Ascending aorta (tissue), 2 donors: ENCODE measurements at regions not wholly inside any gene's neighbourhood (a gene's known extent, or its start where the extent isn't known, plus 50 kb on each side); places are given as distances from the start of the nearest gene placed in this dataset.
"Not testable (repeated sequence)": the region's sequence is repeated elsewhere in the genome, so short reads cannot be mapped to it uniquely, and the experiment has no call there.

Experiments
- DNase-seq, 2 donors: peaks; one replicate each; pipeline ENCODE4 v3.0.0-alpha.2; 2019; ENCODE audit warnings: low spot score in 2 of 2
- H3K27ac ChIP-seq, 2 donors: fragments of 200-600 bp; sonication (generic); one replicate each; pipeline ENCODE4 v1.5.1; 2016 to 2017; ENCODE audit warnings: mild to moderate bottlenecking in 1 of 2
- H3K27me3 ChIP-seq: fragments of 200-600 bp; sonication (generic); one replicate; pipeline ENCODE4 v1.5.1; 2017
- H3K36me3 ChIP-seq, 2 donors: fragments of 200-600 bp; sonication (generic); one replicate each; pipeline ENCODE4 v1.5.1; 2016
- H3K4me1 ChIP-seq, 2 donors: fragments of 200-600 bp; sonication (generic); one replicate each; pipeline ENCODE4 v1.5.1; 2016 to 2017; ENCODE audit warnings: mild to moderate bottlenecking in 1 of 2
- H3K4me3 ChIP-seq, 2 donors: fragments of 200-600 bp; sonication (generic); one replicate each; pipeline ENCODE4 v1.5.1; 2016 to 2017; ENCODE audit warnings: mild to moderate bottlenecking in 1 of 2
- H3K9me3 ChIP-seq, 2 donors: fragments of 200-600 bp; sonication (generic); one replicate each; pipeline ENCODE4 v1.5.1; 2016
- CTCF ChIP-seq, 3 experiments: fragments of 200-600 bp in 2 of 3; fragments of 450-650 bp in 1 of 3; sonication (generic) in 2 of 3; IDR thresholded peaks; one replicate each; pipeline ENCODE4 v1.5.1; 2016 to 2019; ENCODE audit warnings: antibody characterized with exemption in 3 of 3, mild to moderate bottlenecking in 1 of 3, moderate library complexity in 1 of 3
- intact Hi-C: fragments of 100-400 bp; cut with DNase I; formaldehyde crosslinking; loops from one replicate; pipeline ENCODE4 v1.15.1; 2023

GRCh38 chr17:27207073-27207513 is 86.8 kb upstream of the WSB1 start:
- Histone ChIP-seq H3K9me3 (no peaks in the 10 kb centered on the region), H3K4me1 (no peaks in the 10 kb centered on the region), H3K27me3 (no peaks in the 10 kb centered on the region), H3K4me3 (no peak overlapping the region), H3K36me3 (no peaks in the 10 kb centered on the region), H3K27ac (no peak overlapping the region)
- no peak for TF ChIP-seq CTCF (IDR thresholded peaks at IDR 0.05)
- intact Hi-C loops, result no loop called here
- DNase-seq, result no peak

GRCh38 chr17:27208370-27208769 is 85.5 kb upstream of the WSB1 start:
- H3K4me3 ChIP-seq, H3K27me3 ChIP-seq, H3K27ac ChIP-seq, intact Hi-C loops, H3K4me1 ChIP-seq, H3K9me3 ChIP-seq, DNase-seq, H3K36me3 ChIP-seq: not testable (repeated sequence)

GRCh38 chr17:27209316-27209715 is 84.6 kb upstream of the WSB1 start:
- DNase-seq, result no peak
- no peak overlapping the region for H3K27ac ChIP-seq
- H3K4me3 ChIP-seq, result no peak overlapping the region
- no peak for TF ChIP-seq CTCF (IDR thresholded peaks at IDR 0.05)
- H3K4me1 ChIP-seq, result no peaks in the 10 kb centered on the region
- intact Hi-C loops, result no loop called here
- H3K9me3 ChIP-seq, result no peaks in the 10 kb centered on the region
- no peaks in the 10 kb centered on the region for H3K36me3 ChIP-seq
- H3K27me3 ChIP-seq, result no peaks in the 10 kb centered on the region

GRCh38 chr17:27210809-27211208 is 83.1 kb upstream of the WSB1 start:
- intact Hi-C loops, H3K36me3 ChIP-seq: not testable (repeated sequence)

GRCh38 chr17:27216836-27217235 is 77.1 kb upstream of the WSB1 start:
- no peak overlapping the region for H3K4me3 ChIP-seq
- no peak overlapping the region for H3K27ac ChIP-seq
- H3K36me3 ChIP-seq, result no peaks in the 10 kb centered on the region
- intact Hi-C loops, result no loop called here
- DNase-seq, result no peak
- no peaks in the 10 kb centered on the region for H3K4me1 ChIP-seq
- no peak for TF ChIP-seq CTCF (IDR thresholded peaks at IDR 0.05)
- no peaks in the 10 kb centered on the region for H3K9me3 ChIP-seq
- H3K27me3 ChIP-seq, result no peaks in the 10 kb centered on the region

More at GRCh38 chr17:27210809-27211208, 83.1 kb upstream of the WSB1 start:
- not testable (repeated sequence) for H3K4me1 ChIP-seq, H3K4me3 ChIP-seq, DNase-seq, H3K27ac ChIP-seq, H3K9me3 ChIP-seq, H3K27me3 ChIP-seq

- TF ChIP-seq CTCF (IDR thresholded peaks at IDR 0.05), result no peak
- no peaks in the 10 kb centered on the region for H3K27me3 ChIP-seq
- H3K4me3 ChIP-seq, result no peak overlapping the region
- H3K36me3 ChIP-seq, result no peaks in the 10 kb centered on the region
- intact Hi-C loops, result no loop called here
- no peaks in the 10 kb centered on the region for H3K9me3 ChIP-seq
- no peak overlapping the region for H3K27ac ChIP-seq
- no peaks in the 10 kb centered on the region for H3K4me1 ChIP-seq
- DNase-seq, result no peak
Observed at GRCh38 chr17:27217631-27218030, 76.3 kb upstream of the WSB1 start.

GRCh38 chr17:27218041-27218440 is 75.9 kb upstream of the WSB1 start:
- Histone ChIP-seq H3K27me3 (no peaks in the 10 kb centered on the region), H3K4me3 (no peak overlapping the region), H3K9me3 (no peaks in the 10 kb centered on the region), H3K4me1 (no peaks in the 10 kb centered on the region), H3K36me3 (no peaks in the 10 kb centered on the region), H3K27ac (no peak overlapping the region)
- intact Hi-C loops, result no loop called here
- no peak for TF ChIP-seq CTCF (IDR thresholded peaks at IDR 0.05)
- no peak for DNase-seq
